GM12872 (cell line): ENCODE measurements at regions not wholly inside any gene's neighbourhood (a gene's known extent, or its start where the extent isn't known, plus 50 kb on each side); places are given as distances from the start of the nearest gene placed in this dataset.

Experiments
- CTCF ChIP-seq: IDR thresholded peaks from 3 replicates; pipeline ENCODE4 v1.5.1; 2011; ENCODE audit warnings: low read depth, mild to moderate bottlenecking, low read length, moderate library complexity; ENCODE audit not compliant: insufficient read depth

GRCh38 chr6:16811277-16811979 is 50.2 kb upstream of the ATXN1 start:
- TF ChIP-seq CTCF = no peak
